Heart left ventricle (tissue), 16 donors: ENCODE measurements at regions not wholly inside any gene's neighbourhood (a gene's known extent, or its start where the extent isn't known, plus 50 kb on each side); places are given as distances from the start of the nearest gene placed in this dataset.

ENCODE experiments used
- ATAC-seq, 4 donors: fragments of 200-7000 bp; cut with Tn5 transposase; one replicate each; pipeline ENCODE4 v1.9.1; 2020 to 2022; ENCODE audit warnings: moderate library complexity in 4 of 4, mild to moderate bottlenecking in 3 of 4, moderate number of reproducible peaks in 1 of 4
- DNase-seq, 5 donors: peaks; one replicate each; pipeline ENCODE4 v3.0.0-alpha.2; 2020
- H3K27ac ChIP-seq, 12 donors: fragments of 200-600 bp; sonication (generic) in 4 of 12; one replicate each; pipeline versions ENCODE4 v1.5.0 to v1.8.0; 2016 to 2022; ENCODE audit warnings: mild to moderate bottlenecking in 2 of 12
- H3K27me3 ChIP-seq, 9 donors: fragments of 200-600 bp; sonication (generic) in 2 of 9; one replicate each; pipeline versions ENCODE4 v1.5.1 to v1.8.0; 2016 to 2022; ENCODE audit warnings: mild to moderate bottlenecking in 3 of 9
- H3K36me3 ChIP-seq, 9 donors: fragments of 200-600 bp; sonication (generic) in 2 of 9; one replicate each; pipeline versions ENCODE4 v1.5.0 to v1.8.0; 2018 to 2022; ENCODE audit warnings: mild to moderate bottlenecking in 2 of 9
- H3K4me1 ChIP-seq, 12 donors: fragments of 200-600 bp; sonication (generic) in 4 of 12; one replicate each; pipeline versions ENCODE4 v1.5.0 to v1.8.0; 2016 to 2022; ENCODE audit warnings: mild to moderate bottlenecking in 3 of 12
- H3K4me3 ChIP-seq, 12 donors: fragments of 200-600 bp; sonication (generic) in 4 of 12; one replicate each; pipeline versions ENCODE4 v1.5.0 to v1.8.0; 2017 to 2022; ENCODE audit warnings: mild to moderate bottlenecking in 9 of 12, moderate library complexity in 4 of 12
- H3K9me3 ChIP-seq, 12 donors: fragments of 200-600 bp; sonication (generic) in 4 of 12; one replicate each; pipeline versions ENCODE4 v1.5.0 to v1.8.0; 2016 to 2022; ENCODE audit warnings: mild to moderate bottlenecking in 1 of 12
- CTCF ChIP-seq, 12 donors: fragments of 200-600 bp; sonication (generic) in 4 of 12; IDR thresholded peaks; one replicate each; pipeline versions ENCODE4 v1.5.0 to v1.8.0; 2018 to 2022; ENCODE audit warnings: antibody characterized with exemption in 12 of 12, mild to moderate bottlenecking in 5 of 12
- POLR2A ChIP-seq, 2 donors: fragments of 450-650 bp; IDR thresholded peaks; one replicate each; pipeline ENCODE4 v1.6.1; 2017; ENCODE audit warnings: antibody characterized with exemption in 2 of 2, mild to moderate bottlenecking in 2 of 2, moderate library complexity in 2 of 2
- WGBS, 4 donors: extraction: QIAGEN DNeasy Blood & Tissue Kit in 2 of 4; methylation state at CpG; one replicate each; pipeline versions ENCODE4 v1.1.5 to v1.1.7; 2013 to 2018; 5-methylcytosine and 5-hydroxymethylcytosine counted together
- intact Hi-C, 10 donors: fragments of 100-400 bp; cut with DNase I; formaldehyde crosslinking; loops; one replicate each; pipeline versions ENCODE4 v1.11.1 to v1.14.2; 2022
- donor health status: ischemic (EF 13 %, LVEDD 7.1; RV severe dilation, severe dysfunction).
- donor health status: healthy with polysubstance abuse.
- donor health status: DM: no; HTN: yes; CAD: no.
- donor health status: DM: no; HTN: no; CAD: no.
- donor health status: ischemic (EF 25% LVEDD 6.9; RV normal size, moderate dysfunction).
- donor health status: ischemic (EF 25% LVEDD 5.7; RV mildly dilated, moderate dysfunction).
- donor health status: healthy.
- donor health status: DM: yes; HTN: yes; CAD: no.
- donor health status: ischemic (EF 35%, LVEDD 5.7; RV mildly dilated, moderate dysfunction).
- donor health status: nonischemic (EF 11% LVEDD 7.7; RV severe dilation, severe dysfunction).
- donor health status: DM: yes; HTN: yes; CAD: no.
- donor health status: PGD.
- donor health status: ischemic (EF 29% LVEDD 5.4; RV normal size, mild dysfunction).
- donor health status: nonischemic (EF 23%, LVEDD 6.1; RV moderate dilation, normal function).

GRCh38 chr2:152246686-152247336 is 71.2 kb upstream of the STAM2 start:
- intact Hi-C loops: loop anchor here in 1 of 10 donors (10.0 kb wide), 1 partner anchor 48 kb away; no protein-coding TSS in a partner anchor
- Histone ChIP-seq H3K27me3 (no peaks in the 10 kb centered on the region), H3K27ac (no peak overlapping the region), H3K4me3 (no peak overlapping the region), H3K9me3 (no peaks in the 10 kb centered on the region), H3K4me1 (peaks cover 0 to 13% (median 0%) of the 10 kb centered on the region in 12 donors), H3K36me3 (no peaks in the 10 kb centered on the region)
- 85 to 93% (median 90%) methylated on average over 4 of the region's 4 CpGs for WGBS, 4 donors
- TF ChIP-seq POLR2A (IDR thresholded peaks at IDR 0.05) (no peak), CTCF (IDR thresholded peaks at IDR 0.05) (no peak)
- DNase-seq (no peak), ATAC-seq (no peak)

GRCh38 chr2:152247337-152247695 is 71.8 kb upstream of the STAM2 start:
- intact Hi-C loops: loop anchor here in 1 of 10 donors (10.0 kb wide), 1 partner anchor 47 kb away; no protein-coding TSS in a partner anchor
- Histone ChIP-seq H3K9me3 (no peaks in the 10 kb centered on the region), H3K4me3 (no peak overlapping the region), H3K27ac (no peak overlapping the region), H3K4me1 (peaks cover 0 to 13% (median 0%) of the 10 kb centered on the region in 12 donors), H3K36me3 (no peaks in the 10 kb centered on the region), H3K27me3 (no peaks in the 10 kb centered on the region)
- WGBS, 4 donors: 72 to 89% (median 79%) methylated on average over 2 of the region's 2 CpGs
- ATAC-seq (no peak), DNase-seq (no peak)
- TF ChIP-seq CTCF (IDR thresholded peaks at IDR 0.05): no peak
- no peak for TF ChIP-seq POLR2A (IDR thresholded peaks at IDR 0.05)

- no peaks in the 10 kb centered on the region for H3K36me3 ChIP-seq
- no peaks in the 10 kb centered on the region for H3K27me3 ChIP-seq
- DNase-seq (no peak), ATAC-seq (no peak)
- no peaks in the 10 kb centered on the region for H3K9me3 ChIP-seq
- WGBS, 4 donors: 76 to 88% (median 77%) methylated on average over 3 of the region's 3 CpGs
- no peak overlapping the region for H3K4me3 ChIP-seq
- intact Hi-C loops: no loop called here
- no peak overlapping the region for H3K27ac ChIP-seq
- no peak for TF ChIP-seq CTCF (IDR thresholded peaks at IDR 0.05)
- H3K4me1 ChIP-seq: peaks cover 0 to 9% (median 0%) of the 10 kb centered on the region in 12 donors
Measured at GRCh38 chr2:152250421-152251100, 75.0 kb upstream of the STAM2 start.

- H3K4me1 ChIP-seq: peaks cover 0 to 4% (median 0%) of the 10 kb centered on the region in 12 donors
- H3K4me3 ChIP-seq: no peak overlapping the region
- H3K27me3 ChIP-seq: no peaks in the 10 kb centered on the region
- no peak for TF ChIP-seq CTCF (IDR thresholded peaks at IDR 0.05)
- no peak for TF ChIP-seq POLR2A (IDR thresholded peaks at IDR 0.05)
- no peak overlapping the region for H3K27ac ChIP-seq
- no peaks in the 10 kb centered on the region for H3K36me3 ChIP-seq
- DNase-seq: no peak
- intact Hi-C loops: no loop called here
- no peak for ATAC-seq
- 54 to 68% (median 59%) methylated on average over 3 of the region's 3 CpGs for WGBS, 4 donors
- H3K9me3 ChIP-seq: no peaks in the 10 kb centered on the region
Measured at GRCh38 chr2:152251211-152251610, 75.6 kb upstream of the STAM2 start.
